Loucy (cell line): ENCODE measurements at regions not wholly inside any gene's neighbourhood (a gene's known extent, or its start where the extent isn't known, plus 50 kb on each side); places are given as distances from the start of the nearest gene placed in this dataset.

Source experiments
- CTCF ChIP-seq: fragments of 200-600 bp; sonication (generic); conservative IDR thresholded peaks from 2 replicates; pipeline ENCODE4 v1.5.1; 2014; ENCODE audit warnings: mild to moderate bottlenecking, antibody characterized with exemption, low read length
- EZH2phosphoT487 ChIP-seq: fragments of 200-600 bp; IDR thresholded peaks from 2 replicates; pipeline ENCODE4 v1.6.1; 2018; ENCODE audit warnings: antibody characterized with exemption, mild to moderate bottlenecking, moderate library complexity, borderline replicate concordance

- TF ChIP-seq CTCF (no peak), EZH2phosphoT487 (no peak)
Observed at GRCh38 chr5:158538506-158539074, 561.1 kb downstream of the EBF1 start.
